H9 (cell line): ENCODE measurements at regions not wholly inside any gene's neighbourhood (a gene's known extent, or its start where the extent isn't known, plus 50 kb on each side); places are given as distances from the start of the nearest gene placed in this dataset.

ENCODE experiments used
- DNase-seq: peaks from one replicate; pipeline ENCODE4 v3.0.0-alpha.2; 2017
- H2AFZ ChIP-seq: one replicate; pipeline ENCODE4 v1.6.1; 2013; ENCODE audit warnings: mild to moderate bottlenecking, low read length, control low read depth, moderate library complexity
- H2AK5ac ChIP-seq: 2 replicates; pipeline ENCODE4 v1.6.1; 2013; ENCODE audit warnings: low read length, control low read depth, mixed read lengths; ENCODE audit not compliant: insufficient read length
- H2BK120ac ChIP-seq: one replicate; pipeline ENCODE4 v1.6.1; 2013; ENCODE audit warnings: low read depth, mild to moderate bottlenecking, low read length, control low read depth, inconsistent platforms; ENCODE audit not compliant: poor library complexity, severe bottlenecking
- H2BK12ac ChIP-seq: 2 replicates; pipeline ENCODE4 v1.6.1; 2013; ENCODE audit warnings: low read length, control low read depth, mixed read lengths, low read depth; ENCODE audit not compliant: insufficient read length
- H2BK15ac ChIP-seq: 2 replicates; pipeline ENCODE4 v1.6.1; 2013; ENCODE audit warnings: low read depth, low read length, control low read depth
- H2BK20ac ChIP-seq: one replicate; pipeline ENCODE4 v1.6.1; 2013; ENCODE audit warnings: low read depth, mild to moderate bottlenecking, low read length, control low read depth, inconsistent platforms; ENCODE audit not compliant: poor library complexity, severe bottlenecking
- H2BK5ac ChIP-seq: 2 replicates; pipeline ENCODE4 v1.6.1; 2013; ENCODE audit warnings: low read length, control low read depth, mixed read lengths; ENCODE audit not compliant: insufficient read length
- H3K14ac ChIP-seq: 2 replicates; pipeline ENCODE4 v1.6.1; 2013; ENCODE audit warnings: low read length, control low read depth; ENCODE audit not compliant: insufficient read depth
- H3K18ac ChIP-seq: 2 replicates; pipeline ENCODE4 v1.6.1; 2013; ENCODE audit warnings: low read depth, mild to moderate bottlenecking, mixed read lengths, low read length, control low read depth; ENCODE audit not compliant: insufficient read length
- H3K23ac ChIP-seq: 2 replicates; pipeline ENCODE4 v1.6.1; 2013; ENCODE audit warnings: low read length, control low read depth, mixed read lengths, low read depth; ENCODE audit not compliant: insufficient read length
- H3K23me2 ChIP-seq: 2 replicates; pipeline ENCODE4 v1.6.1; 2013; ENCODE audit warnings: low read depth, mild to moderate bottlenecking, mixed read lengths, low read length, control low read depth; ENCODE audit not compliant: insufficient read length, poor library complexity, severe bottlenecking
- H3K27ac ChIP-seq: 2 replicates; pipeline ENCODE4 v1.5.1; 2013; ENCODE audit warnings: low read length, control low read depth, mixed read lengths, low read depth; ENCODE audit not compliant: insufficient read length
- H3K27me3 ChIP-seq: 2 replicates; pipeline ENCODE4 v1.6.1; 2013; ENCODE audit warnings: low read length, control low read depth, inconsistent platforms; ENCODE audit not compliant: insufficient read depth
- H3K4ac ChIP-seq: 2 replicates; pipeline ENCODE4 v1.6.1; 2013; ENCODE audit warnings: low read depth, mild to moderate bottlenecking, control low read depth, inconsistent platforms, low read length, moderate library complexity
- H3K4me1 ChIP-seq: 2 replicates; pipeline ENCODE4 v1.6.1; 2013; ENCODE audit warnings: low read length, control low read depth, inconsistent platforms; ENCODE audit not compliant: insufficient read depth
- H3K4me2 ChIP-seq: 2 replicates; pipeline ENCODE4 v1.6.1; 2013; ENCODE audit warnings: low read length, control low read depth, mixed read lengths; ENCODE audit not compliant: insufficient read length, insufficient read depth
- H3K56ac ChIP-seq: 2 replicates; pipeline ENCODE4 v1.6.1; 2013; ENCODE audit warnings: low read depth, mild to moderate bottlenecking, mixed read lengths, low read length, control low read depth; ENCODE audit not compliant: insufficient read length
- H3K79me1 ChIP-seq: 2 replicates; pipeline ENCODE4 v1.6.1; 2013; ENCODE audit warnings: low read depth, mild to moderate bottlenecking, moderate library complexity, low read length, control low read depth, inconsistent platforms; ENCODE audit not compliant: insufficient read depth, poor library complexity, severe bottlenecking
- H3K79me2 ChIP-seq: 2 replicates; pipeline ENCODE4 v1.6.1; 2013; ENCODE audit warnings: low read length, control low read depth, inconsistent platforms; ENCODE audit not compliant: insufficient read depth
- H3K9ac ChIP-seq: 2 replicates; pipeline ENCODE4 v1.6.1; 2013; ENCODE audit warnings: low read length, control low read depth, mixed read lengths; ENCODE audit not compliant: insufficient read length; ENCODE audit errors: extremely low read depth
- H3K9me3 ChIP-seq: one replicate; pipeline ENCODE4 v1.6.1; 2013; ENCODE audit warnings: low read depth, low read length, inconsistent platforms; ENCODE audit not compliant: control insufficient read depth
- H3T11ph ChIP-seq: one replicate; pipeline ENCODE4 v1.6.1; 2013; ENCODE audit warnings: mild to moderate bottlenecking, low read length, control low read depth, inconsistent platforms
- H4K20me1 ChIP-seq: one replicate; pipeline ENCODE4 v1.6.1; 2013; ENCODE audit not compliant: control insufficient read depth, insufficient read length, insufficient read depth
- H4K5ac ChIP-seq: 2 replicates; pipeline ENCODE4 v1.6.1; 2013; ENCODE audit warnings: low read depth, mild to moderate bottlenecking, mixed read lengths, low read length, control low read depth; ENCODE audit not compliant: insufficient read length
- H4K8ac ChIP-seq: replicated peaks from 2 replicates; pipeline ENCODE4 v1.6.1; 2013; ENCODE audit warnings: low read length, control low read depth, mixed read lengths, low read depth; ENCODE audit not compliant: insufficient read length
- H4K91ac ChIP-seq: 2 replicates; pipeline ENCODE4 v1.6.1; 2013; ENCODE audit warnings: low read depth, mild to moderate bottlenecking, moderate library complexity, mixed read lengths, low read length, control low read depth; ENCODE audit not compliant: insufficient read length
- H3K27ac Mint-ChIP-seq, 3 experiments: 2 replicates in 2 of 3; 3 replicates in 1 of 3; pipeline ENCODE4 v1.8.0; 2020 to 2021; ENCODE audit warnings: mixed read lengths in 3 of 3, mild to moderate bottlenecking in 1 of 3, moderate library complexity in 1 of 3
- H3K27me3 Mint-ChIP-seq: 2 replicates; pipeline ENCODE4 v1.8.0; 2021; ENCODE audit warnings: low read depth, mild to moderate bottlenecking, moderate library complexity, mixed read lengths
- H3K36me3 Mint-ChIP-seq, 3 experiments: 2 replicates in 2 of 3; 3 replicates in 1 of 3; pipeline ENCODE4 v1.8.0; 2020 to 2021; ENCODE audit warnings: low read depth in 3 of 3, mixed read lengths in 3 of 3; ENCODE audit not compliant: insufficient read depth in 1 of 3
- H3K4me1 Mint-ChIP-seq, 2 experiments: 2 replicates each; pipeline ENCODE4 v1.8.0; 2020; ENCODE audit warnings: mixed read lengths in 2 of 2
- H3K4me3 Mint-ChIP-seq, 2 experiments: 2 replicates in 1 of 2; 3 replicates in 1 of 2; pipeline ENCODE4 v1.8.0; 2020 to 2021; ENCODE audit warnings: mild to moderate bottlenecking in 2 of 2, mixed read lengths in 2 of 2, moderate library complexity in 1 of 2
- H3K9me3 Mint-ChIP-seq, 2 experiments: 2 replicates in 1 of 2; 3 replicates in 1 of 2; pipeline ENCODE4 v1.8.0; 2020; ENCODE audit warnings: mild to moderate bottlenecking in 2 of 2, mixed read lengths in 2 of 2, moderate library complexity in 1 of 2
- CTCF ChIP-seq: fragments of 200-600 bp; sonication (generic); conservative IDR thresholded peaks from 3 replicates; pipeline ENCODE4 v1.8.0; 2021; ENCODE audit warnings: antibody characterized with exemption, mild to moderate bottlenecking
- WGBS: extraction: QIAGEN DNeasy Blood & Tissue Kit; methylation state at CpG from one replicate; pipeline ENCODE4 v1.1.7; 2013; ENCODE audit warnings: missing lambda C conversion rate, low lambda C conversion rate, mixed read lengths; ENCODE audit not compliant: insufficient read length; ENCODE audit errors: extremely low coverage; 5-methylcytosine and 5-hydroxymethylcytosine counted together

- no peak overlapping the region for H2BK5ac ChIP-seq
These were observed 214.9 kb upstream of the SLITRK1 start for GRCh38 chr13:84097148-84097547.

More at GRCh38 chr13:84097148-84097547, 214.9 kb upstream of the SLITRK1 start:
- H3K18ac ChIP-seq, result no peak overlapping the region
- no peak overlapping the region for H3K14ac ChIP-seq
- no peak overlapping the region for H3K4ac ChIP-seq
- H4K91ac ChIP-seq, result no peak overlapping the region
- no peaks in the 10 kb centered on the region for H3K79me1 ChIP-seq
- no peak overlapping the region for H3K56ac ChIP-seq
- Mint-ChIP-seq H3K27ac (no peak overlapping the region), H3K4me3 (no peak overlapping the region), H3K36me3 (no peaks in the 10 kb centered on the region), H3K9me3 (no peaks in the 10 kb centered on the region), H3K4me1 (no peaks in the 10 kb centered on the region), H3K27me3 (no peaks in the 10 kb centered on the region)
- no peak overlapping the region for H3K23ac ChIP-seq
- H3K9me3 ChIP-seq, result no peaks in the 10 kb centered on the region
- no peaks in the 10 kb centered on the region for H3K27me3 ChIP-seq
- H4K5ac ChIP-seq, result no peak overlapping the region
- TF ChIP-seq CTCF, result no peak
- no peaks in the 10 kb centered on the region for H3K23me2 ChIP-seq
- DNase-seq, result no peak
- H3K9ac ChIP-seq, result no peak overlapping the region
- no peak overlapping the region for H2BK20ac ChIP-seq
- no peak overlapping the region for H3K4me2 ChIP-seq
- H3T11ph ChIP-seq, result no peak overlapping the region
- H2BK120ac ChIP-seq, result no peak overlapping the region
- no peaks in the 10 kb centered on the region for H3K4me1 ChIP-seq
- no peak overlapping the region for H2AFZ ChIP-seq
- H3K79me2 ChIP-seq, result no peaks in the 10 kb centered on the region
- H2BK15ac ChIP-seq, result no peak overlapping the region
- no peak overlapping the region for H3K27ac ChIP-seq
- H4K8ac ChIP-seq, result no peak overlapping the region
- no peaks in the 10 kb centered on the region for H4K20me1 ChIP-seq
- H2AK5ac ChIP-seq, result no peak overlapping the region
- H2BK12ac ChIP-seq, result no peak overlapping the region
- WGBS, result no CpG with 5 or more reads among the region's 4 CpGs
